Activated CD4-positive, alpha-beta T cell treated with anti-CD3 and anti-CD28 coated beads for 48 hours (primary cell): ENCODE measurements at regions not wholly inside any gene's neighbourhood (a gene's known extent, or its start where the extent isn't known, plus 50 kb on each side); places are given as distances from the start of the nearest gene placed in this dataset.
A peak's percentile ranks its signal among the peaks of the same experiment; 100 is the strongest.
"Not testable (repeated sequence)": the region's sequence is repeated elsewhere in the genome, so short reads cannot be mapped to it uniquely, and the experiment has no call there.

Experiments
- DNase-seq: peaks from one replicate; pipeline ENCODE4 v3.0.0-alpha.2; 2020

DNA sequence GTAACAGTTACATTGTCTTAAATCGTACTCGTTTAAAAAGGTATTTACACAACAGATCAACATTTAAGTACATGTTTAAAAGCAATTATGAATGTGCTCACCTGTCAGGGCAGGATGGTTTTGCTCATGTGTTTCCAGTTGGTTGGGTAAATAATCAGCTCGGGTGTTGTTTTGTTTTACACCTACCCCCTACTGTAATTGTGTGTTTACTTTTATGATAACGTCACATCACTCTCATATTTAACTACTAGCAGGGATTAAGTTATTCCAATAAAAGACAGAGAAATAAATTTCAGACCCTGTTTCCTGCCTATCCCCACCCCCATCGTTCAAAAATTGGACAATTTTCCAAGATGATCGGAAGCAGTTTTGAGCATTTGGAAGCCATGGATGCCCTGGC lies 390.2 kb downstream of the SEC14L1 start:
- no peak for DNase-seq

- DNase-seq: no peak
Observed at GRCh38 chr17:77531641-77532040, 390.9 kb downstream of the SEC14L1 start.

- DNase-seq: not testable (repeated sequence)
Observed at GRCh38 chr17:77533697-77534096, 392.9 kb downstream of the SEC14L1 start.

- DNase-seq: no peak
Observed at GRCh38 chr17:77534137-77534536, 393.4 kb downstream of the SEC14L1 start.

GRCh38 chr17:77535435-77535834 lies 394.7 kb downstream of the SEC14L1 start:
- no peak for DNase-seq

GRCh38 chr17:77535892-77536291 lies 395.1 kb downstream of the SEC14L1 start:
- DNase-seq: no peak

DNA sequence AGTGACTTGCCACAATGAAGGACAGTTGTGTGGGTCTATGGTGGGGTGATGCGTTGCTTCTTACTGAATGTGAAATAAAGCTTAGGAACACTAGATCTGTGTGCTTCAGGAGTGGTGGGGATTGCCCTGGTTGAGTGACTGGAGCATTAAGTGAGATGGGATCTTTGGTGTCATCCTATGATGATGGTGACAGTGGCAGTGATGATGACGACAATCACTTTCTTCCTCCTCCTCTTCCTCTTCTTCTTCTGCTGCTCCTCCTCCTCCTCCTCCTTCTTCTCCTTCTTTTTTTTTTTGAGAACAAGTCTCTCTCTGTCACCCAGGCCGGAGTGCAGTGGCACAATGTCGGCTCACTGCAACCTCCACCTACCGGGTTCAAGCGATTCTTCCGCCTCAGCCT lies 396.8 kb downstream of the SEC14L1 start:
- DNase-seq: no peak

DNA sequence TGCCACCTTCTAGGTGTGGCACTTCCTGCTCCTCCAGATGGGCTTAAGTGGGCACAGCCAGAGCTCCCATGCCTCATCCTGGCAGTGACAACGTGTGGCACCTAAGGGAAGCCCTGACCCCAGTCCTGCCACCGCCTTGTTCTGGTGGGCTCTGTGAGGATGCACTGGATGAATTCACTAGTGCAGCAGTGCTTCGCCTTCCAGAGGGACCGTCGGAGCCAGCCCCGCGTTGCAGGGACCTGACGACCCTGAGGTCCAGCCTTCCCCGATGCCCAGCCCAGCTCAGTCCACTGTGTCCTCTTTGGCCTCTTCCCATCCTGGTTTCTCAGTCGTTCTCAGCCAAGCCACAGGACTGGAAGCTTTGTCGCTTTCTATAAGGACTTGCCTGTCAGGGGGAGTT lies 399.8 kb downstream of the SEC14L1 start:
- no peak for DNase-seq

DNA sequence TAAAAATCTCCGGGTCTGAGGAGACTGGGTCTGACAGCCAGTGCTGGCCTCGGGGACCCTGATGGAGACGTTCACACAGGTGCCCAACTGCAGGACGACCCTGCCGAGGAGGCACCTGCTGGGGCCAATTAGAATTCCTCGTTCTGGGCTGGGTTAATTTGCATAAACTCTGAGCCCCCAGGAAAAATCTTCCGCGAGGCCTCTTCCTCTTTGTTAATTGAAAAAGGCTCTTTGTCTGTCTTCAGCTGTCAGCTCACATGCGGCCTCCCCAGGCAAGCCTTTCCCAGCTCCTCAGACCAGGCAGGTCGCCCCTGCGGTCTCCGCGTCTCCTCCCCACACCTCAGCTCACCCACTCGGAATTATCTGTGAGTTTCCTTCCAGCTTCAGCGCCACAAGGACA lies 400.2 kb downstream of the SEC14L1 start:
- DNase-seq: no peak

DNA sequence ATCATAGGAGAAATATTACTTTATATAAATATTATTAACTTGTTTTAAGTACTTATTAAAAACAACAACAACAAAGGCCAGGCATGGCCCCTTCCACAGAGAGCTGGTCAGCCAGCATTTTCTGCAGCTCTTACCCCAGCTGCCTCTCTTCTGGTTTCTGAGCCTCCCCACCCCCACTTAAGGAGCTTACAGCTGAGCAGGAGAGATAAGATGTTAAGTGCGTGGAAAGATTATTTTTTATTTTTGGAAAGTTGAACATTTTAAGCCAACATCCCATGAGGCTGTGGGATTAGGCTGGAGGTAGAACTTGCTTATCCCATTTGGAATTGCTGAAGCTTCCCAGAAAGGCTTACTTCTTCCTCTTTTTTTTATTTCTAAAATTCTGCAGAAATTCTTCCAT lies 401.2 kb downstream of the SEC14L1 start:
- DNase-seq: no peak

DNA sequence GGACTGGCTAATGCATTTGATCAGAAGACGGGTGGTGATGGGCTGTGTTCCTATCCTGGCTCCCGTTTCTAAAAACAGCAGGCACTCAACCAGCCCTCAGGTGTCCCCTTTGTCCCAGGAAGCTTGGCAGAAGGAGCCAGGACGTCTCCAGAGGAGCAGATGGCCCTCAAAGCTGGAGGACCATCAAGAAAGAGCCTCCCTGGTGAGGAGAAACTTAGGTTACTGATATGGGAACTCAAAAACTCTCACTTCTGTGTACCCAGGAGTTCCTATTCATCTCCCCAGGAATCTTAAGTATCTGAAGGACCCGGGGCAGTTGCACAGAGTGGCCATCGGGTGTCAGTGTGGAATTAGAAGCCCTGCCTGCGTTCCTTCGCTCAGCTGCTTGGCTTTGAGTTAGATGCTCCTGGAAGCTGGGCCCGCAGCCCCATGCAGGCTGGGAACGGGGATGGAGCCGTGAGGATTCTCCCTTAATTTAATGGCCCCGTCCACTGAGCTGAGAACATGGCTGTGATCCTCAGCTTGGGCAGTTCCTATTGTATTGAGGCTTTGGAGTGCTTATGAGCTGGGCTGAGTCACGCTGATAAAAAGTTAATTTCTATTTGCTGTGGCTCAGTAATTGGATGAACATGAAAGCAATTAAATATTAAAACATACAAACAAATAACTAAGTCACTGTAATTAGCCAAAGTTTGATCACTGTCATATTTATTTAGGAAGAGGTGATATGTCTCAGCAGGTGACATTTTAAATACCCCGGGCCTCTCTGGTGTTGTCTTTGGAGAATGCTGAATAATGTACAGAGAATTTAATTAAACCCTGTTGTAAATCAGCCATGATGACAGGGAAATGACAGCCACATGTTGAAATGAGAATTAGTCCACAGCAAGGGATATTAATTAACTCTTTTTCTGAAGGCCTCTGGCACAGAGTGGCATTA lies 402.1 kb downstream of the SEC14L1 start:
- peak; percentile 73 for DNase-seq

GRCh38 chr17:77543801-77544200 lies 403.0 kb downstream of the SEC14L1 start:
- DNase-seq: no peak

GRCh38 chr17:77544347-77545110 lies 403.8 kb downstream of the SEC14L1 start:
- DNase-seq: no peak

DNA sequence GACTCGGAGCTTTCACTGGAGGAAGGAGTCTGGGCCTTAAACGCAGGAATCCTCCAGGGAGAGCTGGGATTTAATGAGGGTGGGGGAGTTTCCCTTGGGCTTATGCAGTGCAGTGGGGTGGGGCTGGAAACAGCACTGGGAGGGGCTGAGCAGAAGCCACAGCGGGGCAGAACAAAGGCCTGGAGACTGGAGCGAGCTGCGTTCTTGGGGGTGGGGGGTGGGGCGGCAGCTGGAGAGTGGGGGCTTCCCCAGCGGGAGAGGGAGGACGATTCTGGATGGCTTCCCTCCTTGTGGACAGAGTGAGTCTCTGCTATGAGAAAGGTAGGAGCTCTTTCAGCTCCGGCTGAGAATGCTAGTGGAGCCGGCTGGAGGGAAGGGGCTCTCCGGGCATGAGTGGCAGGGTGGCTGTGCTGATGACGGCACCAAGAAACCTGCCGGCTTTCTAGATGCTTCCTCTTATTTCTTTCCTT lies 406.0 kb downstream of the SEC14L1 start:
- DNase-seq: no peak

GRCh38 chr17:77548967-77549366 lies 408.2 kb downstream of the SEC14L1 start:
- no peak for DNase-seq

- no peak for DNase-seq
Observed at GRCh38 chr17:77549726-77550366, 408.7 kb upstream of the TNRC6C start.

DNA sequence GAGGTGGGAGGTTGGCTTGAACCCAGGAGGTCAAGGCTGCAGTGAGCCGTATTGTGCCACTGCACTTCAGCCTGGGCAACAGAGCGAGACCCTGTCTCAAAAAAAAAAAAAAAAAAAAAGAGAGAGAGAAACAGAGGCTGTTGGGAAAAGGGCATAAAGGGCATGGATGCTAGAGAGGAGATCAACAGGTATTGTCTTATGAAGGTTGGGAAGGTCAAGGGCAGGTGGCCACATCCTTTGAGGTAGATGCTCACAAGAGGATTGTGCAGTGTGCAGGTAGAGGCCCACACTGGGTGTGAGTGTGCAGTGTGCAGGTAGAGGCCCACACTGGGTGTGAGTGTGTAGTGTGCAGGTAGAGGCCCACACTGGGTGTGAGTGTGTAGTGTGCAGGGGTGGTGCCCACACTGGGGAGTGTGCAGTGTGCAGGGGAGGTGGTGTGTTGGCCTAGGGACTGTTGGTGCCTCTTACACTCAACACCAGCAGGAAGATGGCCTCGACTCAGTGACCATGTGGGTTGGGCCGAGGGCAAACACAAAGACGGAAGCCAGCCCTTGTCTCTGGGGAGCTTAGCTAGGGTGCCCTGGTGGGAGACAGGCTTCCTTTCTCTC lies 404.9 kb upstream of the TNRC6C start:
- no peak for DNase-seq

- DNase-seq: no peak
Observed at GRCh38 chr17:77555121-77555591, 403.3 kb upstream of the TNRC6C start.

- DNase-seq: no peak
Observed at GRCh38 chr17:77555741-77556291, 402.7 kb upstream of the TNRC6C start.

DNA sequence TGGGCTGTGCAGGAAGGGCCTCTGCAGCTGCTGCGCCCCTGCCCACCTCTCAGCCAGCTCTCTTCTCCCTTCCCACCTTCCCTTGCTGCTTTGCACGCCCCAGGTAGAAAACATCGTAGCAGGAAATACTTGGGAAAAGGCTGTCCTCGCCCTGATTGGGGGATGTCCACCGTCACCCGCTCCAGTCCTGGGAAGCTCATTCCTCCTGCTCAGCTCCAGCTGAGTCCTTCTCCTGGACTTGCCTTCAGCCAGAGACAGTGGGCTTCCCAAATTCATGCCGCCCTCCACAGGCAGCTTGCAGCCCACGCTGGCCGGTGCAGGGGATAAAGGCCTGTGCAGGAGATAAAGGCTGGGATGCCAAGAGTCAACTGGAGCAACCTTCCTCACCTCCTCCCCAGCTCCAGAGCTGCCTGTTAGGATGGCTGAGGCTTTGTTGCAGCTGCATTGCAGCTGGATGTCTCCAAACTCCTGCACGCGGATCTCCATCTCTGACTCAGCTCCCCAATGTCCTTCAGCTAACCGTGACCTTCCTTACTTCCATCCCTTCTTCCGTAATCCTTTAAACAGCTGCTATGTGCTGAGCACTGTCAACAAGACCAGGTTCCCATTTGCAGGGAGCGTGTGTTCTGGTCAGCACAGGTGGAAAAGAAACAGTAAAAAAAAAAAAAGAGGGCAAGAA lies 402.0 kb upstream of the TNRC6C start:
- DNase-seq: no peak

DNA sequence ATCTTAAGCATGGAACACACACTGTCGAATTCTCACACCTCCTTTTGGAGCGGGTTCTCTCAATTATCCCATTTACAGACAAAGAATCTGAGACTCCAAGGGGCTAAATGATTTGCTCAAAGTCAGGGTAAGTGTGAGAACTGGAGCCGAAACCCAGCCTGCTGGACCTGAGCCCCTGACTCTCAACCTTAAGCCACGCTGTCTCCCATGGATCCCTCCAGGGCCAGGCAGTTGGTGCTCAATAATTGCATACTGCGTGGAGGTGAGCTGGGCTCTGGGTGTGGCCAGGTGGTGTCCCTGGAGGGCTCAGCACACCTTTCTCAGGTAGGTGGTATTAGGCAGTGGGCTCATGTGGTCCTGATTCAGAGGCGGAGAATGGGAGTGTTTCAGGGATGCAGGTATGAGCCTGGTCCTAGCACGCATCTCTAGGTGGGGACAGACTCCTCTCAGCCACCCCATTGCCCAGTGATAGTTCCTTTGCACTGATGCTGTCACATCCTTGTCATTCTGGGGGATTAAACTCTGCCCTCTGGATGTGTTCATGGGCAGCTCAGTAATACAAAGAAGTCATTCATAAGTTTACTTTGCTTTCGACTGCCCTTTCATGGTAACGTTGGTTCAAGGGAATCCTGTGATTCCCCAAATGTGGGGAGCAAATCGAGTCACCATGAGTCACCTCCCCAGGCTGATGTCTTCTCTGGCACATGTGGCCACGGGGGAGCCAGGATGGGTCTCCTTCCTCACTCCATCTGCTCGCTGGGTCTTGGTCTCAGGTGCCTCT lies 399.5 kb upstream of the TNRC6C start:
- DNase-seq: no peak
